Fibroblast of skin of abdomen (primary cell): ENCODE measurements at regions not wholly inside any gene's neighbourhood (a gene's known extent, or its start where the extent isn't known, plus 50 kb on each side); places are given as distances from the start of the nearest gene placed in this dataset.
A peak's percentile ranks its signal among the peaks of the same experiment; 100 is the strongest.

Experiments
- DNase-seq: peaks from one replicate; pipeline ENCODE4 v3.0.0-alpha.2; 2013

GRCh38 chr2:18376936-18377335 is 183.5 kb downstream of the RDH14 start:
- no peak for DNase-seq

- DNase-seq: no peak
These were observed 186.8 kb downstream of the RDH14 start for GRCh38 chr2:18373664-18374063.

GRCh38 chr2:18373081-18373480 is 187.4 kb downstream of the RDH14 start:
- no peak for DNase-seq

- DNase-seq: no peak
These were observed 187.8 kb downstream of the RDH14 start for GRCh38 chr2:18372641-18373040.

- peak; percentile 79 for DNase-seq
These were observed 190.7 kb downstream of the RDH14 start for GRCh38 chr2:18369760-18370159.

GRCh38 chr2:18368008-18368407 is 192.4 kb downstream of the RDH14 start:
- DNase-seq: no peak

- peak; percentile 44 for DNase-seq
These were observed 195.1 kb downstream of the RDH14 start for GRCh38 chr2:18365342-18365741.

GRCh38 chr2:18363348-18363747 is 197.1 kb downstream of the RDH14 start:
- no peak for DNase-seq

GRCh38 chr2:18362696-18363095 is 197.8 kb downstream of the RDH14 start:
- DNase-seq: peak; percentile 89

- no peak for DNase-seq
These were observed 202.9 kb downstream of the RDH14 start for GRCh38 chr2:18357537-18357936.

- DNase-seq: peak; percentile 40
These were observed 203.8 kb downstream of the RDH14 start for GRCh38 chr2:18356676-18357075.

GRCh38 chr2:18349421-18349820 is 211.0 kb downstream of the RDH14 start:
- no peak for DNase-seq

- DNase-seq: no peak
These were observed 213.6 kb downstream of the RDH14 start for GRCh38 chr2:18346874-18347273.

GRCh38 chr2:18346344-18346743 is 214.1 kb downstream of the RDH14 start:
- DNase-seq: peak; percentile 10

GRCh38 chr2:18345848-18346247 is 214.6 kb downstream of the RDH14 start:
- DNase-seq: peak; percentile 10

- no peak for DNase-seq
These were observed 217.6 kb downstream of the RDH14 start for GRCh38 chr2:18342901-18343300.

- DNase-seq: peak; percentile 17
These were observed 221.1 kb downstream of the RDH14 start for GRCh38 chr2:18339326-18339725.

- peak; percentile 2 for DNase-seq
These were observed 223.5 kb downstream of the RDH14 start for GRCh38 chr2:18336975-18337374.

GRCh38 chr2:18332477-18332876 is 228.0 kb downstream of the RDH14 start:
- no peak for DNase-seq

- DNase-seq: no peak
These were observed 235.3 kb downstream of the RDH14 start for GRCh38 chr2:18325118-18325517.

- DNase-seq: no peak
These were observed 240.5 kb downstream of the RDH14 start for GRCh38 chr2:18319987-18320386.

GRCh38 chr2:18317017-18317416 is 243.4 kb downstream of the RDH14 start:
- no peak for DNase-seq

- no peak for DNase-seq
These were observed 247.6 kb downstream of the RDH14 start for GRCh38 chr2:18312818-18313217.

GRCh38 chr2:18311420-18312195 is 248.8 kb downstream of the RDH14 start:
- peak; percentile 52 for DNase-seq

GRCh38 chr2:18309627-18310026 is 250.8 kb downstream of the RDH14 start:
- no peak for DNase-seq
